Neural cell (in vitro differentiated cells): ENCODE measurements at regions not wholly inside any gene's neighbourhood (a gene's known extent, or its start where the extent isn't known, plus 50 kb on each side); places are given as distances from the start of the nearest gene placed in this dataset.

Source experiments
- CTCF ChIP-seq: fragments of 450-650 bp; IDR thresholded peaks from 2 replicates; pipeline ENCODE4 v1.5.1; 2014; ENCODE audit warnings: antibody characterized with exemption, mild to moderate bottlenecking, moderate library complexity; ENCODE audit not compliant: poor library complexity, severe bottlenecking
- EP300 ChIP-seq: fragments of 450-650 bp; conservative IDR thresholded peaks from 2 replicates; pipeline ENCODE4 v1.6.1; 2014; ENCODE audit warnings: antibody characterized with exemption, mild to moderate bottlenecking, moderate library complexity; ENCODE audit not compliant: poor library complexity, severe bottlenecking
- EZH2 ChIP-seq: fragments of 200-600, 300-800 bp; shearing (Covaris generic), sonication (generic); IDR thresholded peaks from 2 replicates; pipeline ENCODE4 v1.6.1; 2014; ENCODE audit warnings: antibody characterized with exemption, low read length, borderline replicate concordance, mild to moderate bottlenecking; ENCODE audit not compliant: insufficient read depth, poor library complexity, severe bottlenecking
- POLR2AphosphoS5 ChIP-seq: IDR thresholded peaks from 2 replicates; pipeline ENCODE4 v1.6.1; 2012
- RAD21 ChIP-seq: fragments of 450-650 bp; conservative IDR thresholded peaks from 2 replicates; pipeline ENCODE4 v1.6.1; 2014; ENCODE audit warnings: antibody characterized with exemption, mild to moderate bottlenecking, moderate library complexity
- REST ChIP-seq: IDR thresholded peaks from 2 replicates; pipeline ENCODE4 v1.6.1; 2012; ENCODE audit warnings: borderline replicate concordance
- SMC3 ChIP-seq: fragments of 450-650 bp; conservative IDR thresholded peaks from 2 replicates; pipeline ENCODE4 v1.6.1; 2014; ENCODE audit warnings: antibody characterized with exemption, mild to moderate bottlenecking, moderate library complexity; ENCODE audit not compliant: poor library complexity

- no peak for TF ChIP-seq SMC3
- no peak for TF ChIP-seq CTCF
- TF ChIP-seq POLR2AphosphoS5, result no peak
- no peak for TF ChIP-seq REST
- TF ChIP-seq EZH2, result no peak
- TF ChIP-seq EP300, result no peak
- TF ChIP-seq RAD21, result no peak
Observed at GRCh38 chr7:21184942-21185652, 242.8 kb upstream of the SP4 start.
